Gastrocnemius medialis (tissue), 4 donors: ENCODE measurements at regions not wholly inside any gene's neighbourhood (a gene's known extent, or its start where the extent isn't known, plus 50 kb on each side); places are given as distances from the start of the nearest gene placed in this dataset.

Source experiments
- CTCF ChIP-seq, 5 experiments: fragments of 450-650 bp in 3 of 5; fragments of 200-600 bp in 2 of 5; sonication (generic) in 2 of 5; IDR thresholded peaks in 4 of 5; conservative IDR thresholded peaks in 1 of 5; 1 replicate in 4 of 5; 2 replicates in 1 of 5; pipeline ENCODE4 v1.5.1; 2016 to 2019; ENCODE audit warnings: antibody characterized with exemption in 5 of 5, mild to moderate bottlenecking in 3 of 5, moderate library complexity in 3 of 5
- POLR2A ChIP-seq, 2 donors: fragments of 450-650 bp; IDR thresholded peaks; one replicate each; pipeline ENCODE4 v1.6.1; 2017; ENCODE audit warnings: antibody characterized with exemption in 2 of 2, mild to moderate bottlenecking in 2 of 2, moderate library complexity in 2 of 2

- TF ChIP-seq CTCF (IDR thresholded peaks at IDR 0.05 in 4 of 5, conservative IDR thresholded peaks at IDR 0.05 in 1 of 5) (no peak), POLR2A (IDR thresholded peaks at IDR 0.05) (no peak)
These were observed 171.3 kb upstream of the PRKCQ start for GRCh38 chr10:6751363-6751762.
